Keratinocyte (primary cell): ENCODE measurements at regions not wholly inside any gene's neighbourhood (a gene's known extent, or its start where the extent isn't known, plus 50 kb on each side); places are given as distances from the start of the nearest gene placed in this dataset.

Source experiments
- DNase-seq: peaks from one replicate; pipeline ENCODE4 v3.0.0-alpha.2; 2011; ENCODE audit warnings: low read depth, missing footprints, low spot score
- FAIRE-seq: peaks from 2 replicates; lab custom pipeline; 2011; peaks lifted over from hg19 to GRCh38; lab: Jason Lieb, UNC
- H2AFZ ChIP-seq: 2 replicates; pipeline ENCODE4 v1.6.0; 2012; ENCODE audit warnings: low read length, control low read depth, inconsistent platforms; ENCODE audit not compliant: control insufficient read depth
- H3K27ac ChIP-seq: 2 replicates; pipeline ENCODE4 v1.5.1; 2011; ENCODE audit warnings: low read length; ENCODE audit not compliant: control insufficient read depth, insufficient read depth
- H3K27me3 ChIP-seq: 3 replicates; pipeline ENCODE4 v1.6.0; 2011; ENCODE audit warnings: low read length; ENCODE audit not compliant: control insufficient read depth, insufficient read depth; ENCODE audit errors: extremely low read depth
- H3K36me3 ChIP-seq, 2 experiments: 2 replicates in 1 of 2; 3 replicates in 1 of 2; pipeline ENCODE4 v1.5.1; 2011; ENCODE audit warnings: low read length in 2 of 2, mild to moderate bottlenecking in 1 of 2; ENCODE audit not compliant: control insufficient read depth in 2 of 2, insufficient read depth in 2 of 2; ENCODE audit errors: extremely low read depth in 1 of 2
- H3K4me1 ChIP-seq: 3 replicates; pipeline ENCODE4 v1.5.1; 2011; ENCODE audit warnings: low read length; ENCODE audit not compliant: control insufficient read depth, insufficient read depth; ENCODE audit errors: extremely low read depth
- H3K4me2 ChIP-seq: 3 replicates; pipeline ENCODE4 v1.6.0; 2011; ENCODE audit warnings: low read depth, low read length; ENCODE audit not compliant: control insufficient read depth, insufficient read depth; ENCODE audit errors: extremely low read depth
- H3K4me3 ChIP-seq, 3 experiments: fragments of 200-600 bp in 1 of 3; sonication (generic) in 1 of 3; 2 replicates in 2 of 3; 3 replicates in 1 of 3; pipeline ENCODE4 v1.5.1; 2011 to 2016; ENCODE audit warnings: low read length in 3 of 3, mild to moderate bottlenecking in 3 of 3, control low read depth in 2 of 3, inconsistent platforms in 1 of 3, low read depth in 1 of 3, mixed read lengths in 1 of 3, mixed run types in 1 of 3, moderate library complexity in 1 of 3; ENCODE audit not compliant: control insufficient read depth in 2 of 3, insufficient read depth in 2 of 3; ENCODE audit errors: extremely low read depth in 1 of 3
- H3K79me2 ChIP-seq: 2 replicates; pipeline ENCODE4 v1.6.0; 2012; ENCODE audit warnings: low read length; ENCODE audit not compliant: control insufficient read depth, insufficient read depth
- H3K9ac ChIP-seq: 3 replicates; pipeline ENCODE4 v1.6.0; 2011; ENCODE audit warnings: low read length; ENCODE audit not compliant: control insufficient read depth, insufficient read depth; ENCODE audit errors: extremely low read depth
- H3K9me1 ChIP-seq: 3 replicates; pipeline ENCODE4 v1.6.0; 2011; ENCODE audit warnings: low read length; ENCODE audit not compliant: control insufficient read depth, insufficient read depth; ENCODE audit errors: extremely low read depth
- H3K9me3 ChIP-seq: 2 replicates; pipeline ENCODE4 v1.5.1; 2012; ENCODE audit warnings: low read depth, low read length; ENCODE audit not compliant: control insufficient read depth
- H4K20me1 ChIP-seq: 3 replicates; pipeline ENCODE4 v1.6.0; 2011; ENCODE audit warnings: low read length; ENCODE audit not compliant: control insufficient read depth, insufficient read depth; ENCODE audit errors: extremely low read depth
- EZH2 ChIP-seq: IDR thresholded peaks from one replicate; pipeline ENCODE4 v1.6.1; 2012; ENCODE audit warnings: inconsistent platforms, mild to moderate bottlenecking, low read length, moderate library complexity
- dilution Hi-C: fragments of 300-500 bp; cut with MboI; formaldehyde crosslinking; loops from one replicate; pipeline ENCODE4 v1.7.0; 2020; ENCODE audit warnings: low sequenced_read_pairs; ENCODE audit not compliant: extremely low pct_ligation_motif_present
- TF ChIP-seq, protein P1 (sequence below), 3 experiments: IDR thresholded peaks in 1 of 3; conservative IDR thresholded peaks in 1 of 3; optimal IDR thresholded peaks in 1 of 3; 2 replicates in 2 of 3; 3 replicates in 1 of 3; pipeline versions ENCODE3 to v1.5.1; 2011; ENCODE audit warnings: low read length in 3 of 3, mild to moderate bottlenecking in 3 of 3, moderate library complexity in 2 of 3, control low read depth in 1 of 3, inconsistent platforms in 1 of 3; ENCODE audit not compliant: insufficient read depth in 2 of 3; ENCODE audit errors: extremely low read depth in 1 of 3

DNA sequence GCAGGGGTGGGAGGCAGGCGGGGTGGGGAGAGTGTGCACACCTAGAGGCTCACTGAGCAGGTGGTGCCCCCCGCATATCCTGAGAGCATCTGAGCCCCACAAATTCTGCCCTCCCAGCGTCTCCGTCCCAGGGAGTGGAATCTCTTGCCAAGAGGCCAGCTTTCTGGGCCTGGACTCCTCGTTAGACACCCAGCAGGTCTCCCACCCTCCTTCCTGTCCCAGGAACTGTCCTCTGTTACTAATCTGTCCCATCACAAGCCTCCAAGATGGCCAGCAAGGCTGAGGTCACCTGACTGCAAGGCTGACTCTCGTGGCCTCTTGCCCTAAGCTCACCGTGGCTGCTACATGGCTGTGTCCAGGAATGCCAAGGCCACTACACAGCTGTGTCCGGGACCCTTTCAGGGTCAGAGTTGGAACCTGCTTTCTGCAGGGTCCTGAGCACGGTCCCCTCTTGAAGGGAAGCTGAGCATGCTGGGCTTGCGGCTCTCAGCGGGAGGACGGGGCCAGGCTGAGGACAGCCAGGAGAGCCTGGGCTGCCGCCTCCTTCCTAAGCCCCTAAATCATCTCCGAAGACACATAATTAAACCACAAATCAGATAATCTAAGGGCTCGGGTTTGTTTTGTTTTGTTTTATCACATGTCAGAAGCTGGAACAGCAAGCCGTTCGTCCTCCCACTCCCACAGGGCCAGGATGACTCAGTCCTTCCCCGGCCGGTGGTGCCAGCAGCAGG, 1327.3 kb downstream of the TBC1D22A start:
- Histone ChIP-seq H3K4me1 (no peaks in the 10 kb centered on the region), H4K20me1 (no peaks in the 10 kb centered on the region), H3K9me3 (no peaks in the 10 kb centered on the region), H3K27me3 (no peaks in the 10 kb centered on the region), H3K4me2 (peak overlapping the region; percentile 12), H3K79me2 (no peaks in the 10 kb centered on the region), H3K4me3 (no peak overlapping the region), H3K9ac (no peak overlapping the region), H2AFZ (no peak overlapping the region), H3K9me1 (no peaks in the 10 kb centered on the region), H3K27ac (no peak overlapping the region), H3K36me3 (no peaks in the 10 kb centered on the region)
- FAIRE-seq (no peak), DNase-seq (no peak)
- TF ChIP-seq, protein P1, sequence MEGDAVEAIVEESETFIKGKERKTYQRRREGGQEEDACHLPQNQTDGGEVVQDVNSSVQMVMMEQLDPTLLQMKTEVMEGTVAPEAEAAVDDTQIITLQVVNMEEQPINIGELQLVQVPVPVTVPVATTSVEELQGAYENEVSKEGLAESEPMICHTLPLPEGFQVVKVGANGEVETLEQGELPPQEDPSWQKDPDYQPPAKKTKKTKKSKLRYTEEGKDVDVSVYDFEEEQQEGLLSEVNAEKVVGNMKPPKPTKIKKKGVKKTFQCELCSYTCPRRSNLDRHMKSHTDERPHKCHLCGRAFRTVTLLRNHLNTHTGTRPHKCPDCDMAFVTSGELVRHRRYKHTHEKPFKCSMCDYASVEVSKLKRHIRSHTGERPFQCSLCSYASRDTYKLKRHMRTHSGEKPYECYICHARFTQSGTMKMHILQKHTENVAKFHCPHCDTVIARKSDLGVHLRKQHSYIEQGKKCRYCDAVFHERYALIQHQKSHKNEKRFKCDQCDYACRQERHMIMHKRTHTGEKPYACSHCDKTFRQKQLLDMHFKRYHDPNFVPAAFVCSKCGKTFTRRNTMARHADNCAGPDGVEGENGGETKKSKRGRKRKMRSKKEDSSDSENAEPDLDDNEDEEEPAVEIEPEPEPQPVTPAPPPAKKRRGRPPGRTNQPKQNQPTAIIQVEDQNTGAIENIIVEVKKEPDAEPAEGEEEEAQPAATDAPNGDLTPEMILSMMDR (optimal IDR thresholded peaks at IDR 0.05 in 1 of 3, IDR thresholded peaks at IDR 0.05 in 1 of 3, conservative IDR thresholded peaks at IDR 0.05 in 1 of 3; ENCODE audit: extremely low read depth in 1 of 3, insufficient read depth in 2 of 3, low read length in 3 of 3) = no peak
- no peak for TF ChIP-seq EZH2
- dilution Hi-C loops = no loop called here

DNA sequence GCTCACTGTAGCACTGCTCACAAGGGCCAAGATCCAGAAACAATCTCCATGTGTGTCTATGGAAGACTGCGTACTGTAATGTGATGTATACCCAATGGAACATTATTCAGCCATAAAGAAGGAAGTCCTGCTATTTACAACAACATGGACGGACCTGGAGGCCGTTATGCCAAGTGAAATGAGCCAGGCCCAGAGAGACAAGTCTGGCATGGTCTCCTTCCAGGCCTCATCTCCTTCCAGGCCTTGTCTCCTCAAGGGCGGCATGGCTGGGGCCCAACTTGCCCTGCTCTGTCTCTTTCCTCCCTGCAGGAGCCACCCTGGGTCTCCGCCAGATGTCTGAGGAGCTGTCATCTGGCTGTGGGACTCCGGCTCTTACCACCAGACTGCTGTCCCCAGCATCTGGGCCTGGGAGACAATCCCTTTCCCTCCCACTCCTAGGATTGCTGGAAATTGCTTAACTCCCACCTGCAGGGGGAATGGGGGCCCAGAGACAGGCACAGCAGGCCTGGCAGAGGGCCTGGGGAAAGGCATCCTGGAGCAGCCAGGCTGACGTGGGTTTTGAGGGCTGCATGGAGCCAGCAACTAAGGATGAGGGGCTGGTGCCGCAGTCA, 1326.6 kb downstream of the TBC1D22A start:
- DNase-seq (no peak), FAIRE-seq (no peak)
- dilution Hi-C loops = no loop called here
- no peaks in the 10 kb centered on the region for H3K79me2 ChIP-seq
- H3K27ac ChIP-seq = no peak overlapping the region
- H2AFZ ChIP-seq = no peak overlapping the region
- H3K9me3 ChIP-seq = peaks cover 3% of the 10 kb centered on the region
- no peaks in the 10 kb centered on the region for H3K9me1 ChIP-seq
- no peak for TF ChIP-seq EZH2
- TF ChIP-seq, protein P1 (optimal IDR thresholded peaks at IDR 0.05 in 1 of 3, IDR thresholded peaks at IDR 0.05 in 1 of 3, conservative IDR thresholded peaks at IDR 0.05 in 1 of 3; ENCODE audit: extremely low read depth in 1 of 3, insufficient read depth in 2 of 3, low read length in 3 of 3) = no peak
- no peaks in the 10 kb centered on the region for H3K4me1 ChIP-seq
- H3K4me3 ChIP-seq = no peak overlapping the region
- H3K9ac ChIP-seq = no peak overlapping the region
- H3K36me3 ChIP-seq = no peaks in the 10 kb centered on the region
- no peaks in the 10 kb centered on the region for H3K27me3 ChIP-seq
- H3K4me2 ChIP-seq = no peak overlapping the region
- no peaks in the 10 kb centered on the region for H4K20me1 ChIP-seq
